Peyer's patch (tissue), 4 donors: ENCODE measurements at regions not wholly inside any gene's neighbourhood (a gene's known extent, or its start where the extent isn't known, plus 50 kb on each side); places are given as distances from the start of the nearest gene placed in this dataset.
A peak's percentile ranks its signal among the peaks of the same experiment; 100 is the strongest.

ENCODE experiments used
- DNase-seq, 3 donors: peaks; one replicate each; pipeline ENCODE4 v3.0.0-alpha.2; 2017 to 2019
- H3K27ac ChIP-seq, 4 donors: fragments of 200-600 bp; sonication (generic); one replicate each; pipeline ENCODE4 v1.5.1; 2016 to 2019
- H3K27me3 ChIP-seq, 2 donors: fragments of 200-600 bp; sonication (generic); one replicate each; pipeline ENCODE4 v1.5.1; 2019
- H3K36me3 ChIP-seq, 3 donors: fragments of 200-600 bp; sonication (generic); one replicate each; pipeline ENCODE4 v1.5.1; 2016 to 2019
- H3K4me1 ChIP-seq, 4 donors: fragments of 200-600 bp; sonication (generic); one replicate each; pipeline ENCODE4 v1.5.1; 2016 to 2019
- H3K4me3 ChIP-seq, 4 donors: fragments of 200-600 bp; sonication (generic); 1 replicate in 3 of 4; 2 replicates in 1 of 4; pipeline ENCODE4 v1.5.1; 2016 to 2019; ENCODE audit warnings: mild to moderate bottlenecking in 1 of 4
- H3K9me3 ChIP-seq, 4 donors: fragments of 200-600 bp; sonication (generic); one replicate each; pipeline ENCODE4 v1.5.1; 2016 to 2019; ENCODE audit warnings: mild to moderate bottlenecking in 1 of 4
- POLR2A ChIP-seq, 2 donors: fragments of 450-650 bp; IDR thresholded peaks; one replicate each; pipeline ENCODE4 v1.5.1; 2017; ENCODE audit warnings: antibody characterized with exemption in 2 of 2, mild to moderate bottlenecking in 2 of 2, moderate library complexity in 2 of 2
- TF ChIP-seq, protein P1 (sequence below), 6 experiments: fragments of 450-650 bp in 4 of 6; fragments of 200-600 bp in 2 of 6; sonication (generic) in 1 of 6; IDR thresholded peaks; one replicate each; pipeline ENCODE4 v1.5.1; 2017 to 2019; ENCODE audit warnings: antibody characterized with exemption in 6 of 6, mild to moderate bottlenecking in 3 of 6, moderate library complexity in 1 of 6

- no peaks in the 10 kb centered on the region for H3K4me1 ChIP-seq
- no peak for DNase-seq
- no peak overlapping the region for H3K4me3 ChIP-seq
- no peaks in the 10 kb centered on the region for H3K27me3 ChIP-seq
- no peak overlapping the region for H3K27ac ChIP-seq
- no peaks in the 10 kb centered on the region for H3K9me3 ChIP-seq
- TF ChIP-seq, protein P1, sequence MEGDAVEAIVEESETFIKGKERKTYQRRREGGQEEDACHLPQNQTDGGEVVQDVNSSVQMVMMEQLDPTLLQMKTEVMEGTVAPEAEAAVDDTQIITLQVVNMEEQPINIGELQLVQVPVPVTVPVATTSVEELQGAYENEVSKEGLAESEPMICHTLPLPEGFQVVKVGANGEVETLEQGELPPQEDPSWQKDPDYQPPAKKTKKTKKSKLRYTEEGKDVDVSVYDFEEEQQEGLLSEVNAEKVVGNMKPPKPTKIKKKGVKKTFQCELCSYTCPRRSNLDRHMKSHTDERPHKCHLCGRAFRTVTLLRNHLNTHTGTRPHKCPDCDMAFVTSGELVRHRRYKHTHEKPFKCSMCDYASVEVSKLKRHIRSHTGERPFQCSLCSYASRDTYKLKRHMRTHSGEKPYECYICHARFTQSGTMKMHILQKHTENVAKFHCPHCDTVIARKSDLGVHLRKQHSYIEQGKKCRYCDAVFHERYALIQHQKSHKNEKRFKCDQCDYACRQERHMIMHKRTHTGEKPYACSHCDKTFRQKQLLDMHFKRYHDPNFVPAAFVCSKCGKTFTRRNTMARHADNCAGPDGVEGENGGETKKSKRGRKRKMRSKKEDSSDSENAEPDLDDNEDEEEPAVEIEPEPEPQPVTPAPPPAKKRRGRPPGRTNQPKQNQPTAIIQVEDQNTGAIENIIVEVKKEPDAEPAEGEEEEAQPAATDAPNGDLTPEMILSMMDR (IDR thresholded peaks at IDR 0.05), result peak in 4 of 6 experiments; percentile 5 to 38 (median 26)
- TF ChIP-seq POLR2A (IDR thresholded peaks at IDR 0.05), result no peak
- H3K36me3 ChIP-seq, result no peaks in the 10 kb centered on the region
These were observed 762.9 kb downstream of the C12orf50 start for GRCh38 chr12:87266305-87266704.

GRCh38 chr12:87259391-87259790 is 769.8 kb downstream of the C12orf50 start:
- H3K4me1 ChIP-seq, result no peaks in the 10 kb centered on the region
- no peak for DNase-seq
- TF ChIP-seq POLR2A (IDR thresholded peaks at IDR 0.05), result no peak
- TF ChIP-seq, protein P1 (IDR thresholded peaks at IDR 0.05), result no peak

GRCh38 chr12:87254381-87255030 is 774.7 kb downstream of the C12orf50 start:
- no peak for DNase-seq
- Histone ChIP-seq H3K4me1 (no peaks in the 10 kb centered on the region), H3K27ac (no peak overlapping the region), H3K9me3 (no peaks in the 10 kb centered on the region), H3K36me3 (no peaks in the 10 kb centered on the region), H3K4me3 (no peak overlapping the region), H3K27me3 (no peaks in the 10 kb centered on the region)
- no peak for TF ChIP-seq POLR2A (IDR thresholded peaks at IDR 0.05)
- TF ChIP-seq, protein P1 (IDR thresholded peaks at IDR 0.05), result no peak

More at GRCh38 chr12:87259391-87259790, 769.8 kb downstream of the C12orf50 start:
- Histone ChIP-seq H3K4me3 (no peak overlapping the region), H3K36me3 (no peaks in the 10 kb centered on the region), H3K9me3 (no peaks in the 10 kb centered on the region), H3K27me3 (no peaks in the 10 kb centered on the region), H3K27ac (no peak overlapping the region)

DNA sequence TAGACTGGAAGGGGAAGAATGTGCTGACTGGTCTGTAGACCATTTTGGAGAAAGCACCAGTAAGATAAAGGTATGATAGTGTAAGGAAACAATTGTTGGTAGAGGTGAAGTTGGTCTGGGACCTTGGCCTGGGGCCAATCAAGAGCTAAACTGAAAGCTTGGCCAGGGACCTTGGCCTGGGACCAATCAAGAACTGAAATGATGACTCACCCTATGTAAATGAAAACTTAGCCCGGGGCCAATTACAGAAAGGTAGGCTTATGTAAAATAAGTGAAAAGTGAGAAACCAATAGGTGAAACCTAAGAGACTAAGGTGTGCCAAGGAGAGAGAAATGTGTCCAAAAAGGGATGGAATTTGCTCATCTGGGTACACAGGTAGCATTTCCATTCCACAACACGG is 776.0 kb downstream of the C12orf50 start:
- no peaks in the 10 kb centered on the region for H3K36me3 ChIP-seq
- no peak for DNase-seq
- H3K4me3 ChIP-seq, result no peak overlapping the region
- no peak overlapping the region for H3K27ac ChIP-seq
- no peaks in the 10 kb centered on the region for H3K4me1 ChIP-seq
- TF ChIP-seq, protein P1 (IDR thresholded peaks at IDR 0.05), result no peak
- TF ChIP-seq POLR2A (IDR thresholded peaks at IDR 0.05), result no peak
- H3K9me3 ChIP-seq, result no peaks in the 10 kb centered on the region
- no peaks in the 10 kb centered on the region for H3K27me3 ChIP-seq

- H3K27ac ChIP-seq, result no peak overlapping the region
- no peak overlapping the region for H3K4me3 ChIP-seq
- no peak for TF ChIP-seq POLR2A (IDR thresholded peaks at IDR 0.05)
- TF ChIP-seq, protein P1 (IDR thresholded peaks at IDR 0.05), result no peak
- no peaks in the 10 kb centered on the region for H3K27me3 ChIP-seq
- no peaks in the 10 kb centered on the region for H3K4me1 ChIP-seq
- no peak for DNase-seq
- no peaks in the 10 kb centered on the region for H3K36me3 ChIP-seq
- H3K9me3 ChIP-seq, result no peaks in the 10 kb centered on the region
These were observed 782.5 kb downstream of the C12orf50 start for GRCh38 chr12:87246726-87247125.
